HCT116 (cell line): ENCODE measurements at regions not wholly inside any gene's neighbourhood (a gene's known extent, or its start where the extent isn't known, plus 50 kb on each side); places are given as distances from the start of the nearest gene placed in this dataset.

Experiments used
- ATAC-seq: fragments of 200-7000 bp; cut with Tn5 transposase; 2 replicates; pipeline ENCODE4 v1.9.1; 2020; ENCODE audit warnings: mild to moderate bottlenecking, moderate library complexity
- BruUV-seq: library from RNA; stranded (reverse); fragments of 400-500 nt; replicated peaks from 2 replicates; lab custom pipeline; 2021; lab: Mats Ljungman, UMichigan
- CTCF ChIA-PET: fragments of 300-600 bp; sonication (Branson Sonifier 250); formaldehyde crosslinking; loops from one replicate; lab custom pipeline; 2021; ENCODE audit warnings: antibody characterized with exemption; lab: Charles Lee
- POLR2A ChIA-PET: fragments of 300-600, 350-600 bp; sonication (Branson Sonifier 250); formaldehyde crosslinking; loops from one replicate; lab custom pipeline; 2021; ENCODE audit warnings: antibody characterized with exemption; lab: Charles Lee
- RAD21 ChIA-PET, 2 experiments: fragments of 300-600 bp; sonication (Branson Sonifier 250); formaldehyde crosslinking; loops; one replicate each; lab custom pipeline; 2023; ENCODE audit warnings: low total read pairs in 2 of 2; ENCODE audit not compliant: uncharacterized antibody in 2 of 2, unreplicated experiment in 2 of 2, low non-redundant PET in 1 of 2; lab: Charles Lee
- DNase-seq: peaks from one replicate; pipeline ENCODE4 v3.0.0-alpha.2; 2010; ENCODE audit warnings: low read depth, low spot score
- H2AFZ ChIP-seq: fragments of 200-600 bp; shearing (Covaris generic), sonication (generic); 2 replicates; pipeline ENCODE4 v1.6.1; 2017; ENCODE audit warnings: low read depth, mixed run types, mixed read lengths, antibody characterized with exemption, low read length; ENCODE audit not compliant: poor library complexity, severe bottlenecking
- H3K27ac ChIP-seq: 2 replicates; pipeline ENCODE4 v1.5.1; 2012; ENCODE audit warnings: low read depth, low read length
- H3K27me3 ChIP-seq: fragments of 200-600 bp; sonication (generic); 2 replicates; pipeline ENCODE4 v1.6.1; 2016; ENCODE audit warnings: mixed run types, low read length, mixed read lengths; ENCODE audit not compliant: insufficient read depth
- H3K36me3 ChIP-seq, 2 experiments: fragments of 200-500 bp in 1 of 2; fragments of 200-600 bp in 1 of 2; sonication (Bioruptor generic) in 1 of 2; sonication (generic) in 1 of 2; 2 replicates each; pipeline versions ENCODE4 v1.5.1 to v1.6.1; 2014 to 2016; ENCODE audit warnings: low read length in 2 of 2, inconsistent platforms in 1 of 2, mixed read lengths in 1 of 2, mixed run types in 1 of 2; ENCODE audit not compliant: insufficient read depth in 2 of 2, control insufficient read depth in 1 of 2
- H3K4me1 ChIP-seq, 2 experiments: fragments of 200-600 bp in 1 of 2; sonication (generic) in 1 of 2; 2 replicates each; pipeline versions ENCODE4 v1.5.1 to v1.6.1; 2012 to 2017; ENCODE audit warnings: low read length in 2 of 2, inconsistent platforms in 1 of 2, mild to moderate bottlenecking in 1 of 2, mixed read lengths in 1 of 2, mixed run types in 1 of 2, moderate library complexity in 1 of 2; ENCODE audit not compliant: insufficient read depth in 2 of 2, control insufficient read depth in 1 of 2
- H3K4me2 ChIP-seq: fragments of 200-600 bp; sonication (generic); 2 replicates; pipeline ENCODE4 v1.6.1; 2017; ENCODE audit warnings: mixed run types, low read length, mixed read lengths
- H3K4me3 ChIP-seq, 2 experiments: fragments of 200-600 bp in 1 of 2; sonication (generic) in 1 of 2; replicated peaks in 1 of 2; 2 replicates each; pipeline ENCODE4 v1.5.1; 2011 to 2016; ENCODE audit warnings: low read length in 2 of 2, control low read depth in 1 of 2, low read depth in 1 of 2, mild to moderate bottlenecking in 1 of 2, mixed read lengths in 1 of 2, mixed run types in 1 of 2
- H3K79me2 ChIP-seq: fragments of 200-600 bp; sonication (generic); 2 replicates; pipeline ENCODE4 v1.6.1; 2017; ENCODE audit warnings: mild to moderate bottlenecking, mixed run types, low read length, moderate library complexity, mixed read lengths; ENCODE audit not compliant: insufficient read depth
- H3K9ac ChIP-seq: fragments of 200-600 bp; sonication (generic); 2 replicates; pipeline ENCODE4 v1.6.1; 2016; ENCODE audit warnings: low read length, mixed read lengths
- H3K9me2 ChIP-seq: fragments of 200-600 bp; sonication (generic), shearing (Covaris generic); 2 replicates; pipeline ENCODE4 v1.6.1; 2017; ENCODE audit warnings: mixed run types, mild to moderate bottlenecking, moderate library complexity; ENCODE audit not compliant: insufficient read depth
- H3K9me3 ChIP-seq, 2 experiments: fragments of 200-500 bp in 1 of 2; fragments of 200-600 bp in 1 of 2; sonication (Bioruptor generic) in 1 of 2; sonication (generic) in 1 of 2; 2 replicates each; pipeline ENCODE4 v1.6.1; 2014 to 2017; ENCODE audit warnings: low read length in 2 of 2, mixed read lengths in 2 of 2, inconsistent platforms in 1 of 2, low read depth in 1 of 2, mild to moderate bottlenecking in 1 of 2, mixed run types in 1 of 2, moderate library complexity in 1 of 2; ENCODE audit not compliant: control insufficient read depth in 1 of 2, insufficient read depth in 1 of 2
- H4K20me1 ChIP-seq: fragments of 200-600 bp; sonication (generic), shearing (Covaris generic); 2 replicates; pipeline ENCODE4 v1.6.1; 2017; ENCODE audit warnings: mixed run types, mild to moderate bottlenecking, moderate library complexity; ENCODE audit not compliant: insufficient read depth
- ATF3 ChIP-seq: IDR thresholded peaks from 2 replicates; pipeline ENCODE4 v1.6.1; 2012
- CBX3 ChIP-seq: IDR thresholded peaks from 2 replicates; pipeline ENCODE4 v1.6.1; 2012; ENCODE audit warnings: low read depth
- CEBPB ChIP-seq: IDR thresholded peaks from 2 replicates; pipeline ENCODE4 v1.6.1; 2012; ENCODE audit warnings: low read depth
- FOSL1 ChIP-seq: IDR thresholded peaks from 2 replicates; pipeline ENCODE4 v1.6.1; 2012; ENCODE audit warnings: low read depth
- JUND ChIP-seq: IDR thresholded peaks from 2 replicates; pipeline ENCODE4 v1.6.1; 2012
- POLR2A ChIP-seq: IDR thresholded peaks from 2 replicates; pipeline ENCODE4 v1.7.0; 2011; ENCODE audit warnings: borderline replicate concordance; ENCODE audit not compliant: insufficient read depth, insufficient read length; ENCODE audit errors: extremely low read depth
- POLR2AphosphoS5 ChIP-seq: IDR thresholded peaks from 2 replicates; pipeline ENCODE4 v1.6.1; 2011; ENCODE audit warnings: mild to moderate bottlenecking, low read depth, low read length, moderate library complexity
- RAD21 ChIP-seq: IDR thresholded peaks from 2 replicates; pipeline ENCODE4 v1.6.1; 2012; ENCODE audit warnings: low read depth, mild to moderate bottlenecking
- REST ChIP-seq: IDR thresholded peaks from 2 replicates; pipeline ENCODE4 v1.6.1; 2012; ENCODE audit warnings: low read depth
- SIN3A ChIP-seq: IDR thresholded peaks from 2 replicates; pipeline ENCODE4 v1.6.1; 2012; ENCODE audit warnings: low read depth
- SP1 ChIP-seq: IDR thresholded peaks from 2 replicates; pipeline ENCODE4 v1.6.1; 2012; ENCODE audit warnings: low read depth
- YY1 ChIP-seq: IDR thresholded peaks from 2 replicates; pipeline ENCODE4 v1.6.1; 2011; ENCODE audit warnings: low read length, low read depth, moderate library complexity, mild to moderate bottlenecking; ENCODE audit not compliant: insufficient replicate concordance; ENCODE audit errors: extremely low read depth
- ZNF274 ChIP-seq: fragments of 200-500 bp; sonication (Bioruptor generic); IDR thresholded peaks from 2 replicates; pipeline ENCODE4 v1.6.1; 2014; ENCODE audit warnings: mild to moderate bottlenecking, low read depth, low read length, inconsistent platforms
- intact Hi-C: fragments of 100-400 bp; cut with micrococcal nuclease; formaldehyde crosslinking; loops from 2 replicates; pipeline ENCODE4 v1.10.0; 2022
- TF ChIP-seq, protein P1 (sequence below): IDR thresholded peaks from 2 replicates; pipeline ENCODE4 v1.6.1; 2012

DNA sequence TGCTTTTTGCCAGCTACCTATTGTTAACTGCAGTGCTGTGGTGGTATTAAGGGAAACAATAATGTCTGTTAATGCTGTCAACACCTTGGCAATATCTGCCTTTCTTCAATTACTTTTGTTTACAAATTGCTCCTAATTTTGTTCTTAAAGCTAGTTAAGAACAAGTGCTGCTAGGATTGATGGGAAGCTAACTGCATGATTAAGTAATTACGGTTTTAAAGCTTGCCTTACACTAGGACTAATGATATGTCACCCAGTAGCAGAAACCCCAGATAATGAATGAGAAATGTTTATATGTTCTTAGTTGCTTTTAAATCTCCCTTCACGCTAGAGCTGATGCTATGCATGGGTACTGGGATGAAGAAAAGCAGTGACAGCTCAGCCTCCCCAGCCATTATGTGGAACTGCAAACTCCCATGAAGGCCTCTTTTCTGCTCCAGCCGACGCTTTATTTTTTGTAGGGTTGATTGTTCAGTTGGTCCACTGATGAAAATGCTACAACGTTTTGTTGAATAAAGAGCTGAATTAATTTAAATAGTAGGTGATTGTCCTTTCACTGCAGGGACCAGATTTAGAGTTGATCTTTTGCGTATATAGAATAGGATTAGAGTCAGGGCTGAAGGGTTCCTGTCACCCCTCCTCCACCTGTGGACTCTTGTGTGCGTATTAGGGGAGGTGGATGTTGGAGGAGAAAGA, 610.5 kb downstream of the TFAP2B start:
- H3K79me2 ChIP-seq, result no peaks in the 10 kb centered on the region
- intact Hi-C loops, result no loop called here
- H3K27me3 ChIP-seq, result no peaks in the 10 kb centered on the region
- ChIA-PET CTCF (no interaction called here), RAD21 (no interaction called here), POLR2A (no interaction called here)
- H3K36me3 ChIP-seq, result no peaks in the 10 kb centered on the region
- H4K20me1 ChIP-seq, result no peaks in the 10 kb centered on the region
- H3K27ac ChIP-seq, result no peak overlapping the region
- TF ChIP-seq CEBPB (no peak), YY1 (no peak), POLR2A (no peak), RAD21 (no peak), POLR2AphosphoS5 (no peak), REST (no peak), ZNF274 (no peak), FOSL1 (no peak), CBX3 (no peak), SIN3A (no peak), JUND (no peak), ATF3 (no peak), SP1 (no peak)
- TF ChIP-seq, protein P1, sequence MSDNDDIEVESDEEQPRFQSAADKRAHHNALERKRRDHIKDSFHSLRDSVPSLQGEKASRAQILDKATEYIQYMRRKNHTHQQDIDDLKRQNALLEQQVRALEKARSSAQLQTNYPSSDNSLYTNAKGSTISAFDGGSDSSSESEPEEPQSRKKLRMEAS, result no peak
- peaks cover 7 to 16% of the 10 kb centered on the region in 2 experiments; a peak in 2 of 4 replicates for H3K9me3 ChIP-seq
- BruUV-seq, result no TSS peak
- no peak overlapping the region for H2AFZ ChIP-seq
- DNase-seq (no peak), ATAC-seq (no peak)
- no peak overlapping the region for H3K4me3 ChIP-seq
- no peak overlapping the region for H3K4me2 ChIP-seq
- no peaks in the 10 kb centered on the region for H3K9me2 ChIP-seq
- no peaks in the 10 kb centered on the region for H3K4me1 ChIP-seq
- H3K9ac ChIP-seq, result no peak overlapping the region
